IPS-NIHi7 (cell line): ENCODE measurements at regions not wholly inside any gene's neighbourhood (a gene's known extent, or its start where the extent isn't known, plus 50 kb on each side); places are given as distances from the start of the nearest gene placed in this dataset.
A peak's percentile ranks its signal among the peaks of the same experiment; 100 is the strongest.
"Not testable (repeated sequence)": the region's sequence is repeated elsewhere in the genome, so short reads cannot be mapped to it uniquely, and the experiment has no call there.

Experiments used
- DNase-seq: peaks from one replicate; pipeline ENCODE4 v3.0.0; 2012; ENCODE audit warnings: mixed read lengths; ENCODE audit errors: extremely low spot score

DNA sequence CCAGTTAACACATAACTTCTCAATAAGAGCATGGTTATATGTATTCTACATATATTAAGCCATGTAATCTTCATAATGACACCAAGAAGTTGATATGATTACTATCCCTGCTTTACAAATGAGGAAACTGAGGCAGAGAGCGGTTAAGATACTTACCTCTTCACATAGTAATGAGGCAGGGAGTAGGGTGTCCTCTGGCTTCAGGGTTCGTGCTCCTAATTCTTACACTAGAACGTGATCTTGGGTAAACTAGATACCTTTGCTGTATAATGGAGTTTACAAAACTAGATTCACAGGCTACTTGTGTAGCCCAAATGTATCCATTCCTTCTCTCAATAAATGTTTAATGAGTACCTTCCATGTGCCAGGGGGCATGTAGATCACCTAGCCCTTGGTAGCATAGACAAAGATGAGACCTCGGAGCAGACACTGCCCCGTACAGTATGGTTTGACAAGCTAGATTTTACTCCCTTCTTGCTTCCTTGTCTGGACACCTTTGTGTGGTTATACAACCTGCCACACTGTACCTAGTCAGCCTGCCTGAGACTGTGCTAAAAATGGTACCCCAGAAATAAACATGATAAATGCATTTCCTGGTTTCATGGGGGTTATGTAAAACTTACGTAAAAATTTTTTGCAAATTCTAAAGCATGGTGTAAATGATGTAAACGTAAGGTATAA, 991.8 kb downstream of the VRK1 start:
- DNase-seq = no peak

DNA sequence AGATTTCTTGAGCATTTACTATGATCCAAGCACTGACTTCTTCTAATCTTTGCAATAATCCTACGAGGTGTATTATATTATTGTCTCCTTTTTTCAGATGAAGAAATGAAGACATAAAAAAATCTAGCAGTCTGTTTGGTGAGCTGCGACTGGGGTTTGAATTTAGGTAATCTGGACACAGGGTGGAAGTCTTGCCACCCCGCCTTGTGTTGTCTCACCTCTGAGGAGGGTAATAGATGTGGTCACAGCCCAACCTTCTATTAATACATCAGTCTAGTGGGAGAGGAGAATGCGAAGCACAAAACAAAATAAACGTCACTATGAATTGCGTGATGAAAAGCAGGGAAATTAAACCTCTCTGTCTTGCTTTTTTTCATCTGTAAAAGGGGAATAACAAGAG, 993.9 kb downstream of the VRK1 start:
- no peak for DNase-seq

DNA sequence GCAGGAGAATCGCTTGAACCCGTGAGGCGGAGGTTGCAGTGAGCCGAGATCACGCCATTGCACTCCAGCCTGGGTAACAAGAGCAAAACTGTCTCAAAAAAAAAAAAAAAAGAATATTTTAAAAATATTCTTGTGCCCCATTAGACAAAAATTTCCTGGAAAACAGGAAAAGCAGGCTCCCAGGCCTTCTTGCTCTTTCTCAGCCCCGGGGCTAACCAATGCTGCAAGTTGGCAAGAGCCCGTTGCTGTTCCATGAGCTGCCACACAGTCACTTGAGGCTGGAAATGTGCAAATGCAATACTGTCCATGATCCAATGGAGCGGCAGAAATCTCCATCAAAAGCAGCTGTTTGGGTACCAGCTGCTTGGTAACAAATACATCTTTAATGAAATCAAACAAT, 994.7 kb downstream of the VRK1 start:
- DNase-seq = no peak

DNA sequence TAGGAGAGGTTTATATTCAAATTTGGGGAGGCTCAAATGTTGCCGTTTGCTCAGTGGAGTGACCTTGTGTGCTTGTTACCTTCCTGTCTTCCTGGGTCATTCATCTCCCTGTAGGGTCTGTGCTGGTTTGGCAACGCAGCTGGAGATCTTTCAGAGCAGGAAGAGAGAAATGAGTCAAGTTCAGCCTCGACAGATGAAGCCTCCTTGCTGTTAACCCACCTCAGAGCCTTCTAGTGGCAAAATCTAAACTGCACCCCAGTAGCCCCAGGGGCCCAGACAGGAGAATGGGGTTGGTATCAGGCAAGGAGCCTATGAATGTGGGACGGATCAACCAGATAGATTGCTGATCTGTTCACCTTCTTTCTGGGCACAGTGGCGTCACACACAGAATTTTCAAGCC, 999.3 kb downstream of the VRK1 start:
- DNase-seq = no peak

DNA sequence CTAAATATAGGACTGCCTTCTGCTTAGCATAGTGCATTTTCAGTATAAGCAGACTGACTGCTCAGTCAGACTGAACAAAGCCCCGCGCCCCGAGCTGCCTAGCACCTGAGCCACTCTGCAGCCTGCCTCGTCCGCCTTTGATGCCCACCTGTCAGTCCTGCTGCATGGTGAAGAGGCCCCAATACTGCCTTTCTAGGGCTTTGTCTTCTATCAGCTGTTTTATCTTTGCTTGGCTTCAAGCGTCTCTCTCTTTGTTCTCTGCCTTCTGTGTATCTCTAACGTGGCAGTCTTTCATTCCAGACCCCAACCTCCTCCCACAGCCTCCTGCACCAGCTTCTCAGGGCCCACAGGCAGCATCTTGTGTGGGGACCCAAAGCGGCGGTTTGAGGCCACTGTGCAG, 1001.0 kb downstream of the VRK1 start:
- DNase-seq = no peak

DNA sequence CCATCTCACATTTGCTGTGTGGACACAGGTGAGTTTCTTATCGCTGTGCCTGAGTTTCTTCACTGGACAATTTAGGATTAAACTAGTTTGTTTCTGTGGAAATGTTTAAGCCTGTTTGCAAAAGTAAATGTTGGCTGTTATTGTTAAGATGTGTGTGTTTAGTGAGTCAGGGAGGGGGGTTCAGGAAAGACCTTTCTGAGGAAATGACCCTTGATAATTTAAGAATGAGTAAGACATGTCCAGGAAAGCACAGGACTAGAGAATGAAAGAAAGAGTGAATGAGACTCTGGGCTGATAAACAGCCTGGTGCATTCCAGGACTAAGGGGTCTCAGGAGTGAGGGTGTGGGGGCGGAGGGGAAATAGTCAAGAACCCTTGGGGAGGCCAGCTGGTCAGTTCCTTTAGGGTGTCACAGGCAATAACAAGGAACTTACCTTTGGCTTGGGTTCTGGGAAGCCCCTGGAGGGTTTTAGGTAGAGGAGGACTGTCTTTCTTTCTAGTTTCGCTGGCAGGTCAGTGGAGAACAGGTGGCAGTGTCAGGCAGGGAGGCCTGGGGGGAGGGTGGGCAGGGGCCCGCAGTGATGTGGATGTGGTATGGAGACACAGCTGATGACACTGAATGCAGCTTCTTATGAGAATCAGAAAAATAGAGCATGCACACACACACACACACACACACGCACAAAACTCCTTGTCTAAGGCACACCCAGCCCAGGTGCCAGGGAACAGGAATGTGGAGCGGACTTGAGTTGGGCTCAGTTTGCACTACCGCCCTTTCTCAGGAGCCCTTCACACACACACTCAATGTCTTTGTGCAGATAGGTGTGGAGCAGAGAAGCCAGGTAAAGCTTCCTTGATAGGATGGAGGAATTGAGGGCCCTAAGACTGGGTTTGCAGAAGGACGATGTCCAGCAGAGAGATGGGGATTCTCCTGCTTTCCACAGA, 1005.5 kb downstream of the VRK1 start:
- DNase-seq = no peak

DNA sequence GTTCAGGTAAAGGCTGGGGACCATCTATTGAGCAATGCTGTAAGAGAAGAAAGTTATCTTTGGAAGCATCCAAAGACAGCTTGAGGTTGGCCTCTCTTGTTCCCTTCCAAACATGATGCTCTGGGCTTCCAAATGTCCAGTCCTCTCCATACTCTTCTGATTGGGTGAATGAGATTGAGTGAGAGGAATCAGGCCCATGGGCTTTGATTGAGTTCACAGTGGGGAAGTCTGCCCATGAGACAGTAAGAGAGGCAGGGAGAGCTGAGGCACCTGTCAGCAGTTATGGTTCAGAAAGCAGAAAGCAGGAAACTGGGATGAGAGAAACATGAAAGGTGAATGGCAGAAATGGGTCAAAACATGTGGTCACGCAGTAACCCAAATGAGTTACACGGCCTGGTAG, 1006.9 kb downstream of the VRK1 start:
- DNase-seq = no peak

DNA sequence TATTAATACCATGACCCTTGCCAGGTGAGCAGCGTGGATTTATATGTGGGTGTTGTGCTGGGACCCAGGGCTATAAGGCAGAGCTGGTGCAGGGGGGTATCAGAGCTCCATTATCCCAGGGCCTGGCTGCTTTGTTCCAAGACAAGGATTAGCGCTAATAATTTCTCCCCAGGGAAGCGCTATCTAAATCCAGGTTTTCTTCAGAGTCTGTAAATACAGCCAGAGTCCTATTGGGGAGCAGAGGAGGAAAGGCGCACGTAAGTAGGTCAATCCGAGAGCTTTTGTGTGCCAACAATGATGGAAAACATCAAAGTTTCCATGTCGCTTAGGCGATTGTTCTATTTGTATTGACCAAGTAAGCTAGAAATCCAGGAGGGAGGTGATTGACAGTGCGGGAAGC, 1009.7 kb downstream of the VRK1 start:
- DNase-seq = no peak

DNA sequence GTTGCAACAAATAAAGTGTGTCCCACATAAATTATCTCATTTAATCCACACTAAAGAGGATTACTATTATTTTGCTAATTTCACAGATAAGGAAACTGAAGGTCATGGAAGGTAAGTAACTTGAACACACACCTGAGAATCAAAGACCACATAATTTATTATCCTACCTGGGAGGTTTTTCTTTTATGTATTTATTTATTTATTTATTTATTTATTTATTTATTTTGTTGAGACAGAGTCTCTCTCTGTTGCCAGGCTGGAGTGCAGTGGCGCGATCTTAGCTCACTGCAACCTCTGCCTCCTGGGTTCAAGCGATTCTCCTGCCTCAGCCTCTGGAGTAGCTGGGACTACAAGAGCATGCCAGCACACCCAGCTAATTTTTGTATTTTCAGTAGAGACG, 1011.4 kb downstream of the VRK1 start:
- DNase-seq = not testable (repeated sequence)

DNA sequence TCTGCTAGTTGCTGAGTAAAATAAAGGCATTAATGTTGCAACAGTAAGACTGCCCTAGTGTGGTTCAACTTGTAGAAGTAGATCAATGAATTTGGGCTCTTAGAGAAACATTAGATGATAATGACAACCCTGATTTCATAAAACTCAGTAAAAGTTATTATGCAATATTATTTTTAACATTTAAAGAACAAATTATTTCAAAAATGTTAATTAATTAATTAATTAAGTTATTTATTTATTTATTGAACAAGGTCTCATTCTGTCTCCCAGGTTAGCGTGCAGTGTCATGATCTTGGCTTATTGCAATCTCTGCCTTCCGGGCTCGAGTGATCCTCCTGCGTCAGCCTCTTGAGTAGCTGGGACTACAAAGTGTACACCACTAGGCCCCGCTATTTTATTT, 1016.4 kb downstream of the VRK1 start:
- DNase-seq = no peak

DNA sequence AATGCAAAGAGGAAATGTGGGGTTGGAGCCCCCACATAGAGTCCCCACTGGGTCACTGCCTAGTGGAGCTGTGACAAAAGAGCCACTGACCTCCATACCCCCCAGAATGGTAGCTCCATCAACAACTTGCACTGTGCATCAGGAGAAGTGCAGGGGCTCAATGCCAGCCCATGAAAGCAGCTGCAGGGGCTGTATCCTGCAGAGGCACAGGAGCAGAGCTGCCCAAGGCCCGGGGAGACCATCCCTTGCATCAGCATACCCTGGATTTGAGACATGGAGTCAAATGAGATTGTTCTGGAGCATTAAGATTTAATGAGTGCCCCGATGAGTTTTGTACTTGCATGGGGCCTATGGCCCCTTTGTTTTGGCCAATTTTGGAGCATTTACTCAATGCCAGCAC, 1023.6 kb downstream of the VRK1 start:
- DNase-seq = no peak

DNA sequence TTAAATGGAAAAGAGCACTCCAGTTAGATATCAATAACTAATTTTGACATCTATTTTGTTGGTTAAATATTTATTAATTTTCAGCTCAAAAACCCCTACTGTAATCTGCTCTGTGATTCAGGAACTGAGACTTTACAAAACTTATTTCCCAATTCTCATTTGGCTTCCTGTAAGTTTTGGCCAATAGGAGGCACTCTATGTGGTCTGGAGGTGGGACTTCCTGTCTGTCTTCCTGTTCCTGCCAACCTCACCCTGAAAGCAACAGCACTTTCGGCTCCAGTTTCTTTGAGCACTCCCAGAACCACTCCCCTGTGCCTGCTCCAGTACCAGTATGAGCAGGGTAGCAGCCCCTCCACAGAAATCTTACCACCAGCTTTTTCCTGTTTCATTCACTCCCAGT, 1027.0 kb downstream of the VRK1 start:
- no peak for DNase-seq

DNA sequence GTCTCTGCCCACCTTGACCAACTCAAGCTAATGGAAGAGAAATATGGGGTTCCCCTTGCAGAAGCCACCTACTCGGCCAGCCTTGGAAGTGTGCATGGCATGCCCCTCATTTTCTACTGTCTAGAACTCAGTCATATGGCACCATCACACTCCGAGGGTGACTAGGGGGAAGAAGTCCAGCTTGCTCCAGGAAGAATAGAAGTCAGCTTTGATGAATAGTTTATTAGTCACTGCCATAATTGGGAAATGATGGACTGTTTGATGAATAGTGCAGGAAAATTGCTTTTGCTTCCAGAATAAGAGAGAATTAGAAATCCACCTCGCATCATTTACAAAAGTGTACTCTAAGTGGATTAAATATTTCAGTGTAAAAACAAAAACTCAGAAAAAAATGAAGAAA, 1030.6 kb downstream of the VRK1 start:
- DNase-seq = no peak

DNA sequence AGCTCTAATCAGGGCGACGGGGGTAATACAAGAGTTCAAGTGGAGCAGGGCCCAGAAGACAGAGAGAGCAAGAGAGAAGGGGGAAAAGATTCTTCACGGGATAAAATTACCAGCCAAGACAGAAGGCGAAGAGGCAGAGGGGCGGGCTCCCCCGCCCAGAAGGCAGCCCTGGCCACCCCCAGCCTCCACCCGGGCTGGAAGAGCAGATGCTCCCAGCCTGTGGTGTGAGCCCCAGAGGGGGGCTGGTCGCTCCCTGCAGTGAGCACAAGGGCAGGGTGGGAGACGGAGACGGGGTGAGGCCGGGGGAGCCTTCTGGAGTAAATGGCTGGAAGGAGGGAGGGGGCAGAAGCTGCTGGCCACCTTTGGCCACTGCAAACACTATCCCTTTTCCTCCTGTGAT, 1035.6 kb downstream of the VRK1 start:
- DNase-seq = no peak

DNA sequence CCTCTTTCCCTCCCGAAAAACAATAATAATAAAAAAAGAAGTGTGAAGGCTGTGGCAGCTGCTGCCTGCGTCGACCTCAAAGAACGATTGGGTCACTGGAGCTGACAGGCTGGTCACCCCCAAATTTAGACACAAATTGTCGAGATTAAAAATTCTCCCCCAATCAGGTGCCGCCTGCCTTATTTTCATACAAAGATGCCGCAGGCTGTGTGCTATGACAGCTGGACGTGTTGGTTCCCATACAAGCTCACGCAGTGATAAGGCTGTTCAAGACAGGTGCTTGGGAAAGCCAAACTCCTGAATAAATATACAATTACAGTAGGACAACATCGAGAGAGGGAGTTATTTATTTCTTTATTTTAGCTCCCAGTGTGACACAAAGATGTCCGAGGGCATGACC, 1041.8 kb downstream of the VRK1 start:
- no peak for DNase-seq

DNA sequence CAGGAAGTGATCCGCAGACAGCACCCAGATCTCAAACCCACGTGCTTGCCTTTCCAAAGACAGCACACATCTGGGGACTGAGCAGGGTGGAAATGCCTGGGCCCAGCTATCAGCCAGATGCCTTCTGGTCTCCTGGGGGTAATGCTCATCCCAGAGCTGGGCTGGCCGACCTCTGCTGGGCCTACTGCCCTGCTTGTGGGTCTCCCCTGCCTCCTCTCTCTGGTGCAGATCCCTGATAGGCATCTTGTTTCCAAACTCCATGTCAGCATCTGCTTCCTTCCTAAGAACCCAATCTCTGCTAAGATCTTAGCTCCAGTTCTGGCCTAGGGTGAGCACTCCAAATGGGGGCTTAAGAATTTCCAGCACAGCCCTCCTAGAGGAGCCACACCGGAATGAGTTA, 1043.0 kb downstream of the VRK1 start:
- no peak for DNase-seq

DNA sequence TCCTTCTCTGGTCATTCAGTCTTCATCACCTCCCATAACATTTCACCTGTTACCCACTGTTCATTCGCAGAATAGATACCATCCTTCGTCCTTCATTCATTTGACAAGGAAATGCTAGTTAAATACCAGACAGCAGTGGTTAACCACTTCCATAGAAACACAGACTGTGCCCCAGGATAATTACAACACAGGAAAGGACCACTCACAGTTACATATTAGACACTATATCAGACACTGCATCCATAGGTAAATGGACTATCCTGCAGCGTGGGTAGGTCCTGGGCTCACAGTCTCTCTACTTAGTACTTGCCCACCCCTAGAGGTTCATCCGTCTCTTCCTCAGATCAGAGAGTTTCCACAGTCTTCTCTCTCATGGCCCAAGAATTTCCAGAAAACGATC, 1044.6 kb downstream of the VRK1 start:
- DNase-seq = no peak

DNA sequence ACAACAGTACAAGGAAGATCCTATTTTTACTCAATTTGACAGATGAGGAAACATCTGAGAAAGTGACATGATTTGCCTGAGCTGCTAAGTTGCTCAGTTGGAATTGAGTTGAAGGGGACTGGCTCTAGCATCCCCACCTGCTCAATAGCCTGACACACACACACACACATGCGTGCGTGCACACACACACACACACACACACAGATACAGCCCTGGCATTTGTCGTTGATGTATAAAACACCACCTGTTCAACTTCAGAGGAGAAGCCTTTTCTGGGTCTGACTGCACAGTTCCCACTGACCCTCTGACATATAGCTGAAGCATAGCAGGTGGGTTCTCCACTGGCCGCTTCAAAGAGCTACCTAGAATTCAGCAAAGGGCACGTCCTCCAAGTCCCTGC, 1045.9 kb downstream of the VRK1 start:
- no peak for DNase-seq

DNA sequence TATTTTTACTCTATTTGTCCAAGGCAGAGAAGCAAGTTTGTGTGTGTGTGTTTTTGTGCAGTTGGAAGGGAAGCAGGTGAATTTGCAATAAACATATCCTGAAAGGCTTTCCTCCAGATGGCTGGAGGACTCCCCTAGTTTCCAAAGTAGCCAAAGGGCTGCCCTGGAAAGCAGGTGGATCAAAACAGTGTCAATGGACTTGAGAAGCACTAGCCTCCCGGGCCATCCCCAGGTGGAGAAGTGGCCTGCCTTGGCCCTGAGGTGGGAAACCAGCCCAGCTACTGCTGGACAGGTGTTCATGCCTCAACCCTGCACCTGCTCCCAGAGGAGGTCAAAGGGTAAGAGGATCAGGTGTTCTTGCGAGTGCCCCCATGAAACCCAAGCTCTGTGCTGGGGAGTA, 1046.9 kb downstream of the VRK1 start:
- no peak for DNase-seq

DNA sequence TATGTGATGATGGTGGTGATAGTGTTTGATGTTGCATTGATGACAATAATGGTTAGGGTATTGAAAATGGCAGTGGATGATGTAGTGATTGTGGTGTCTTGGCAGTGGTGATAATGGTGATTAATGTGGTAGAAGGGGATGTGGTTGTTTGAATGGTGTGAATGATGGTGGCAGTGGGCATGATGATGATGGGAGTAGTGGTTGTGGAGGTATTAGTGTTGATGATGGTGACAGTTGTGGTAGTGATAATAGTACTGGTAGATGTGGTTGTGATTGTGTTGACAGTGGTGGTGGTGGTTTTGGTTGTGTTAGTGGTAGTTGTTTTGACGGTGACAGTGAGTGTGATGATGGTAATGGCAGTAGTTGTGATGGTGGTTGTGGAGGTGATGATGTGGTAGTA, 1049.0 kb downstream of the VRK1 start:
- no peak for DNase-seq

DNA sequence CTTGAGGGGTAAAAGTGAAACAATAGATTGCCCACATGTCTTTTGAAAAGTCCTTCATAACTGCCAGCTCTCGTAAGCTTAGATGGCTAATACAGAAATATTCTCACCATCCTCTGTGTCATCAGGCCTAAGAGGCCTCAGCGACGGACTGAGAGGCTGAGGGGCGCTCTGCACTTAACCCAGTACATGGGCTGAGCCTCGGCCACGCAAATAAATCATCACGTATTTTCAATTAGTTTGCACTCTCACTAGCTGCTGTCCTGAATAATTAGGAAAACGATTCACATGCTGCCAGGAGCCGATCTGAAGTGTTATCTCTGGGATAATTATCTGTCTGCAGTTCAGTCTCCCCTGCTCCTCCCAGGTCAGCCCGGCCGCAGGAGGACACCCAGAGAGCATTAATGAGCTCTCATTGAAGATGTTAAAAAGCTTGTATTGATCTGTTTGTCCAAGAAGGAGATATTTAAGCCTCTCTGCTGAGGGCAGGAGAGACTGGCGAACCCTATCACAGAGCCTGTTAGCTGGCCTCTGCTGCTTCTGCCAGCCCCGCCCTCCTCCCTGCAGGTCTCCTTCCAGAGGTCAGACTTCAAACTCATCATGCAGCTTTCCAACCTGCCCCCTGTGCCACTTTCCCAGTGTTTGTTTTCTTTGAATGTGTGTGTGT, 1051.3 kb downstream of the VRK1 start:
- peak; percentile 48 for DNase-seq

DNA sequence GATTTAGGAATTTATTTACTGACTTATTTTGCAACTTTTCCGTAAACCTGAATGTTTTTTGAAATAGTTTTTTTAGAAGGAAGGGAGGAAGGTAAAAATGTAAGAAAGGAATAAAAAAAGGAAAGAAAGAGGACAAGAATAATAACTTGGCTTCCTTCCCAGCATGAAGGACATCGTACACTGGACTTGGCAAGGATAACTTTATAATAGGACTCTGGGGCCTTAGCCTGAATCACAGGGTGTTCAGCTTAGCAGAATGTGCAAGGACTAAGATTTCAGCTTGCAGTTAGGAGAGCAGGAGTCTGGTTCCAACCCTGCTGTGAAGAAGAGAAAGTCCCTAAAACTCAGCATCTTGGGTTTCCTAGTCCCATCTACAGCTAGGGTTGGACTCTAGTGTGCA, 1053.3 kb downstream of the VRK1 start:
- no peak for DNase-seq

DNA sequence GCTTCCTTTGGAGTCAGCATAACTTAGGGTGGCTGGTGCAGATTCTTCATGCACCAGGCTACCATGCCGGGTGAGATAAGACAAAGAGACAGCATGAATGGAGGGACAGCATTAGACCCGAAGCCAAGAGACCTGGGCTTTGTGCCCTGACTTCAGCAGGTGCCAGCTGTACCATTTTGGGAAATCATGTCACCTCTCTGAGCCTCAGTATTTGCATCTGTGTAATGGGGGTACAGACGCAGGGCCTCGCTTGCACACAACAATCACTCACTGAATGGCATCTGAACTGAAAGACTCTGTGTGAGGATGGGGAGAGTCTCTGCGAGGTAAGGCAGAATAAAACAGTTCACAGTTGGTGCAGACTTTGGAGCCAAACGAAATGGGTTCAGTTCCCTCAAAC, 1053.7 kb downstream of the VRK1 start:
- DNase-seq = no peak
